ENCODE measurements at regions not wholly inside any gene's neighbourhood (a gene's known extent, or its start where the extent isn't known, plus 50 kb on each side); places are given as distances from the start of the nearest gene placed in this dataset.

- H4K20me1 ChIP-seq (ENCODE audit: insufficient read depth, low read length) = no peaks in the 10 kb centered on the region
- Mint-ChIP-seq H3K4me3 (ENCODE audit: unreplicated experiment) (no peak overlapping the region), H3K27me3 (ENCODE audit: low read depth, unreplicated experiment) (no peaks in the 10 kb centered on the region), H3K4me1 (ENCODE audit: low read depth, unreplicated experiment) (no peaks in the 10 kb centered on the region), H3K9me3 (ENCODE audit: unreplicated experiment) (no peaks in the 10 kb centered on the region), H3K27ac (ENCODE audit: unreplicated experiment) (no peak overlapping the region), H3K36me3 (ENCODE audit: low read depth, unreplicated experiment) (no peaks in the 10 kb centered on the region)
- H3K27me3 ChIP-seq (ENCODE audit: insufficient read depth, low read length) = no peaks in the 10 kb centered on the region
- H3K79me2 ChIP-seq (ENCODE audit: insufficient read depth, low read length) = no peaks in the 10 kb centered on the region
- FAIRE-seq = no peak
- H3K36me3 ChIP-seq (ENCODE audit: insufficient read depth, low read length) = no peaks in the 10 kb centered on the region
- no peak for DNase-seq (ENCODE audit: low read depth)
- no peak overlapping the region for H3K27ac ChIP-seq (ENCODE audit: low read depth, low read length)
- H3K9ac ChIP-seq (ENCODE audit: low read length) = no peak overlapping the region
- H3K4me1 ChIP-seq (ENCODE audit: insufficient read depth, low read length) = no peaks in the 10 kb centered on the region
- TF ChIP-seq EZH2 (IDR thresholded peaks at IDR 0.05; ENCODE audit: insufficient read depth, low read length) = no peak
- no peak for TF ChIP-seq CTCF (IDR thresholded peaks at IDR 0.05; ENCODE audit: insufficient read depth, low read depth, low read length)
- no peak overlapping the region for H2AFZ ChIP-seq (ENCODE audit: low read depth, low read length)
- H3K9me3 ChIP-seq (ENCODE audit: insufficient read depth, low read depth, low read length) = no peaks in the 10 kb centered on the region
- H3K4me3 ChIP-seq (ENCODE audit: insufficient read depth, low read depth, low read length) = no peak overlapping the region
- no peak overlapping the region for H3K4me2 ChIP-seq (ENCODE audit: low read length)
Measured at GRCh38 chr21:40950970-40951369, 104.0 kb upstream of the DSCAM start.

- H3K4me2 ChIP-seq (ENCODE audit: low read length) = no peak overlapping the region
- H3K27ac ChIP-seq (ENCODE audit: low read depth, low read length) = no peak overlapping the region
- H2AFZ ChIP-seq (ENCODE audit: low read depth, low read length) = no peak overlapping the region
- no peaks in the 10 kb centered on the region for H3K9me3 ChIP-seq (ENCODE audit: insufficient read depth, low read depth, low read length)
- no peak overlapping the region for H3K4me3 ChIP-seq (ENCODE audit: insufficient read depth, low read depth, low read length)
- H3K4me1 ChIP-seq (ENCODE audit: insufficient read depth, low read length) = no peaks in the 10 kb centered on the region
- Mint-ChIP-seq H3K4me1 (ENCODE audit: low read depth, unreplicated experiment) (no peaks in the 10 kb centered on the region), H3K27me3 (ENCODE audit: low read depth, unreplicated experiment) (no peaks in the 10 kb centered on the region), H3K9me3 (ENCODE audit: unreplicated experiment) (peaks cover 4% of the 10 kb centered on the region), H3K36me3 (ENCODE audit: low read depth, unreplicated experiment) (no peaks in the 10 kb centered on the region), H3K27ac (ENCODE audit: unreplicated experiment) (no peak overlapping the region), H3K4me3 (ENCODE audit: unreplicated experiment) (no peak overlapping the region)
- FAIRE-seq (no peak), DNase-seq (ENCODE audit: low read depth) (no peak)
- no peaks in the 10 kb centered on the region for H4K20me1 ChIP-seq (ENCODE audit: insufficient read depth, low read length)
- TF ChIP-seq CTCF (IDR thresholded peaks at IDR 0.05; ENCODE audit: insufficient read depth, low read depth, low read length) = no peak
- TF ChIP-seq EZH2 (IDR thresholded peaks at IDR 0.05; ENCODE audit: insufficient read depth, low read length) = no peak
- no peaks in the 10 kb centered on the region for H3K79me2 ChIP-seq (ENCODE audit: insufficient read depth, low read length)
- no peaks in the 10 kb centered on the region for H3K27me3 ChIP-seq (ENCODE audit: insufficient read depth, low read length)
- H3K36me3 ChIP-seq (ENCODE audit: insufficient read depth, low read length) = no peaks in the 10 kb centered on the region
- H3K9ac ChIP-seq (ENCODE audit: low read length) = no peak overlapping the region
Measured at GRCh38 chr21:40952551-40953323, 105.8 kb upstream of the DSCAM start.

- Histone ChIP-seq H2AFZ (ENCODE audit: low read depth, low read length) (no peak overlapping the region), H3K4me1 (ENCODE audit: insufficient read depth, low read length) (no peaks in the 10 kb centered on the region), H3K4me3 (ENCODE audit: insufficient read depth, low read depth, low read length) (no peak overlapping the region), H3K36me3 (ENCODE audit: insufficient read depth, low read length) (no peaks in the 10 kb centered on the region), H3K27ac (ENCODE audit: low read depth, low read length) (no peak overlapping the region), H3K79me2 (ENCODE audit: insufficient read depth, low read length) (no peaks in the 10 kb centered on the region), H3K4me2 (ENCODE audit: low read length) (no peak overlapping the region), H4K20me1 (ENCODE audit: insufficient read depth, low read length) (no peaks in the 10 kb centered on the region), H3K27me3 (ENCODE audit: insufficient read depth, low read length) (no peaks in the 10 kb centered on the region), H3K9me3 (ENCODE audit: insufficient read depth, low read depth, low read length) (no peaks in the 10 kb centered on the region), H3K9ac (ENCODE audit: low read length) (no peak overlapping the region)
- Mint-ChIP-seq H3K27me3 (ENCODE audit: low read depth, unreplicated experiment) (no peaks in the 10 kb centered on the region), H3K27ac (ENCODE audit: unreplicated experiment) (no peak overlapping the region), H3K36me3 (ENCODE audit: low read depth, unreplicated experiment) (no peaks in the 10 kb centered on the region), H3K4me3 (ENCODE audit: unreplicated experiment) (no peak overlapping the region), H3K4me1 (ENCODE audit: low read depth, unreplicated experiment) (no peaks in the 10 kb centered on the region), H3K9me3 (ENCODE audit: unreplicated experiment) (peaks cover 2% of the 10 kb centered on the region)
- DNase-seq (ENCODE audit: low read depth) (peak; percentile 12), FAIRE-seq (no peak)
- TF ChIP-seq EZH2 (IDR thresholded peaks at IDR 0.05; ENCODE audit: insufficient read depth, low read length) (no peak), CTCF (IDR thresholded peaks at IDR 0.05; ENCODE audit: insufficient read depth, low read depth, low read length) (no peak)
Measured at GRCh38 chr21:40964691-40965090, 117.7 kb upstream of the DSCAM start.

Measured in astrocyte (in vitro differentiated cells and primary cell).